ENCODE measurements at regions not wholly inside any gene's neighbourhood (a gene's known extent, or its start where the extent isn't known, plus 50 kb on each side); places are given as distances from the start of the nearest gene placed in this dataset.
"Not testable (repeated sequence)": the region's sequence is repeated elsewhere in the genome, so short reads cannot be mapped to it uniquely, and the experiment has no call there.

GRCh38 chr1:3992103-3992556, 92.1 kb upstream of the C1orf174 start:
- DNase-seq (ENCODE audit: low read depth): no peak

- no peak for DNase-seq (ENCODE audit: low read depth)
Observed at GRCh38 chr1:3992746-3993145, 92.7 kb upstream of the C1orf174 start.

GRCh38 chr1:3993619-3994375, 93.7 kb upstream of the C1orf174 start:
- no peak for DNase-seq (ENCODE audit: low read depth)

- no peak for DNase-seq (ENCODE audit: low read depth)
Observed at GRCh38 chr1:3995141-3995780, 95.2 kb upstream of the C1orf174 start.

- DNase-seq (ENCODE audit: low read depth): no peak
Observed at GRCh38 chr1:3996846-3997705, 97.0 kb upstream of the C1orf174 start.

- no peak for DNase-seq (ENCODE audit: low read depth)
Observed at GRCh38 chr1:3998086-3998485, 98.0 kb upstream of the C1orf174 start.

- not testable (repeated sequence) for DNase-seq (ENCODE audit: low read depth)
Observed at GRCh38 chr1:3999514-3999913, 99.4 kb upstream of the C1orf174 start.

GRCh38 chr1:3999941-4000735, 100.1 kb upstream of the C1orf174 start:
- no peak for DNase-seq (ENCODE audit: low read depth)

- DNase-seq (ENCODE audit: low read depth): no peak
Observed at GRCh38 chr1:4000811-4001251, 100.8 kb upstream of the C1orf174 start.

- no peak for DNase-seq (ENCODE audit: low read depth)
Observed at GRCh38 chr1:4001461-4001860, 101.4 kb upstream of the C1orf174 start.

GRCh38 chr1:4002061-4002521, 102.0 kb upstream of the C1orf174 start:
- no peak for DNase-seq (ENCODE audit: low read depth)

GRCh38 chr1:4002741-4003140, 102.7 kb upstream of the C1orf174 start:
- no peak for DNase-seq (ENCODE audit: low read depth)

- no peak for DNase-seq (ENCODE audit: low read depth)
Observed at GRCh38 chr1:4003846-4004505, 103.9 kb upstream of the C1orf174 start.

- DNase-seq (ENCODE audit: low read depth): no peak
Observed at GRCh38 chr1:4004635-4005430, 104.8 kb upstream of the C1orf174 start.

- DNase-seq (ENCODE audit: low read depth): no peak
Observed at GRCh38 chr1:4005431-4005830, 105.4 kb upstream of the C1orf174 start.

GRCh38 chr1:4006676-4007374, 106.8 kb upstream of the C1orf174 start:
- DNase-seq (ENCODE audit: low read depth): no peak

GRCh38 chr1:4010284-4010683, 110.2 kb upstream of the C1orf174 start:
- no peak for DNase-seq (ENCODE audit: low read depth)

- no peak for DNase-seq (ENCODE audit: low read depth)
Observed at GRCh38 chr1:4010814-4011605, 110.9 kb upstream of the C1orf174 start.

Data from non-pigmented ciliary epithelial cell (primary cell).